H1 (cell line): ENCODE measurements at regions not wholly inside any gene's neighbourhood (a gene's known extent, or its start where the extent isn't known, plus 50 kb on each side); places are given as distances from the start of the nearest gene placed in this dataset.

Source experiments
- ATF2 ChIP-seq: IDR thresholded peaks from 2 replicates; pipeline ENCODE4 v1.6.1; 2012; ENCODE audit warnings: low read length, inconsistent platforms
- MAX ChIP-seq: IDR thresholded peaks from 2 replicates; pipeline ENCODE4 v1.6.1; 2012; ENCODE audit warnings: inconsistent platforms
- SP4 ChIP-seq: IDR thresholded peaks from 2 replicates; pipeline ENCODE4 v1.6.1; 2012; ENCODE audit warnings: low read length, inconsistent platforms
- ZNF274 ChIP-seq: IDR thresholded peaks from 2 replicates; pipeline ENCODE4 v1.7.0; 2012; ENCODE audit warnings: low read length, borderline replicate concordance; ENCODE audit errors: extremely low read depth

GRCh38 chr11:76256448-76256847 lies 50.1 kb upstream of the WNT11 start:
- TF ChIP-seq ATF2, result no peak
- no peak for TF ChIP-seq MAX
- no peak for TF ChIP-seq SP4
- TF ChIP-seq ZNF274, result no peak
